Skeletal muscle cell (primary cell): ENCODE measurements at regions not wholly inside any gene's neighbourhood (a gene's known extent, or its start where the extent isn't known, plus 50 kb on each side); places are given as distances from the start of the nearest gene placed in this dataset.
A peak's percentile ranks its signal among the peaks of the same experiment; 100 is the strongest.

Experiments
- DNase-seq: peaks from one replicate; pipeline ENCODE4 v3.0.0-alpha.2; 2010; ENCODE audit warnings: low read depth
- H3K4me3 ChIP-seq: 2 replicates; pipeline ENCODE4 v1.5.1; 2011; ENCODE audit warnings: low read depth, mild to moderate bottlenecking, control low read depth, low read length, moderate library complexity

DNA sequence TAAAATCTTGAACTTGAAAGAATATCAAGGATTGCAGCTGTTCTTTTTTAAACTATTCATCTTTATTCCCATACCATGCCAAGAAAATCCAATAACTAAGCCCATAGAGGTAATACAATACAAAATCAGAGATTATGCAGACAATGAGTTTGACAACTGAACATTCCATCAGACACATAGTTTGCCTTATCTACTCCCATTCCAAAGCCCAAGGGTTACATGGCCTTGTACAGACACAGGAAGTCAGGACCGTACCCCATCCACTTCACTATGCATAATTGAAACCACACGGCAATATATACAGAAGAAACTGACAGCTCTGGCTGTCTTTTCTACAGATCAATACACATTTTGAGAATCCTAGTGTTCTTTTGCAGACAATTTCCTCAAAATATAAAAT is 181.3 kb downstream of the TMX3 start:
- no peak for DNase-seq
- no peak overlapping the region for H3K4me3 ChIP-seq

DNA sequence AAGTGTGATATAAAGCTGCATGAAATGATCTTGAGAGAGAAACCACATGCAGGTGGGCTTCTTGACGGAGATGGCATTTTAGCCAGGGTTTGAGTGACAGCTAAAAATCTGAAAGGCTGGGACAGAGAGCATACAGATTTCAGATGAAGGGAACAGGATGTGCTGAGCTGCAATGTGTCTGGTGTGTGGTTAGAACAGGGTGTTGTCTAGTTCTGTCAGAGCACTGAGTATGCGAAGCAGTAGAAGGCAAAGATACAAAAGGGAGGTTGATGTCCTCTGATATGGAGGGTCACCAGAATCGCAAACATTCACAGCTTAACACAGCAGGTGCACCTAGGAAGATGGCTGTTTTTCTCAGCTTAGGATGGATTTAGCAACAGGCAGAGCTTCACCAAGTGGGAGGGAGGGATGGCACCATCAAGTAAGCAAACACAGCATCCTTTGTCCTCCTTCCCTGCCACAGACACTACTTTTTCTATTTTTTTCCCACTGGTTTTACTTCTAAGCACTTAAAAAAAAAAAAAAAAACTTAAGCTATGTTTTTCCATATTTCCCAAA is 182.5 kb downstream of the TMX3 start:
- H3K4me3 ChIP-seq, result no peak overlapping the region
- DNase-seq, result no peak

DNA sequence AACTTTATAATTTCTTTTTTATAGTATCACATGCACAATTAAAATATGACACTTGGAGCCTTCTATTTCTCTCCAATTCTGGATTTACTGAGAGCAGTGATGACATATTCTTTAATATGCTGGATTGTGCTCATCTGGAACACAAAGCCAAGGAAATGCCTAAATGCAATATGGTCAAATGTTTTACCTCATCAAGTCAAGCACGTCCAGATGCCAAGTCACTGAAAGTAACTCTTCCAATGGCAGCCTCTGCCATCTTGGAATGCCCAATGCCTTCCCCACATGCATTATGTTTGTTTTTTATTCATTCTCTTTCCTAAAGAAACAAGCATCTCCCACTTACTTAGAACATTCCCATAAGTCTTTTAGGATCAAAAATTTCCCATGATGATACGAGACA is 189.8 kb downstream of the TMX3 start:
- no peak for DNase-seq
- no peak overlapping the region for H3K4me3 ChIP-seq

DNA sequence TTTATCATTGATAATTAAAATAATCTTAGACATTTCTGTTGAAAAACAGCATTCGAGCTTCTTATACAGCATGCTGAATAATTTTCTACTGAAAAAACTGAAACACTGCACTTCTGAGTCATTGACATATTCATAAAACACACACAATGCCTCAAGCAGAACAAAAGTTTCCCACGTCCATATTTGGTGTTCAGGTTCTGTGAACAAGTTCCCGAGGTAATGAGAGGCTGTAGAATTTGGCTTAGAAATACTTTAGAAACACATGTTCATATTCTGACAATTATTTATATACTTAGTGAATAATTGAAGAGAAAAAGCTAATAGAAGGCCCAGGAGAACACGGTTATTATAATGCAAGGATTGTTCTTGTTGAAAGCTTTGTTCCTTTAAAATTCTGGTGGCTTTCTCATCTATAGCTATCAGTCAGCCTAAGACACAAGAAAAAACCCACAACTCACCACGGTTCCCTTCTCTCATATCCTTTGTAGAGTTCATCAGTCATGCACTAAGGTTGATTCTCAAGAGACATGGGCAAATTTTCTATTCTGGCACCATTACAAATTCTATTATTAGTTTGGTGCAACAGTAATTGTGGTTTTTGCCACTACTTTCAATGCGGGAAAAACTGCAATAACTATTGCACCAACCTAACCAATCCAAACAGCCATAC is 194.4 kb downstream of the TMX3 start:
- DNase-seq, result peak; percentile 61
- no peak overlapping the region for H3K4me3 ChIP-seq

DNA sequence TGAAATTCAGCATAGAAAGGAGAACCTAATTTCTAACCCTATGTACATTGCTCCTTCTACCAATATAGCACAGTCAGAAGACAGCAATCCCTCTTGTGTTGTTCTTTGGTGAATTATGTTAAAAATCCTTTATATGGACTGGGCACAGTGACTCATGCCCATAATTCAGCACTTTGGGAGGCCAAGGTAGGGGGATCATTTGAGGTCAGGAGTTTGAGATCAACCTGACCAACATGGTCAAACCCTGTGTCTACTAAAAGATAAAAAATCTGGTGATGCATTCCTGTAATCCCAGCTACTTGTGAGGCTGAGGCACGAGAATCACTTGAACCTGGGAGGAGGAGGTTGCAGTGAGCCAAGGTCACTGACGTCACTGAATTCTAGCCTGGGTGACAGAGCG is 195.6 kb downstream of the TMX3 start:
- DNase-seq, result no peak
- no peak overlapping the region for H3K4me3 ChIP-seq

DNA sequence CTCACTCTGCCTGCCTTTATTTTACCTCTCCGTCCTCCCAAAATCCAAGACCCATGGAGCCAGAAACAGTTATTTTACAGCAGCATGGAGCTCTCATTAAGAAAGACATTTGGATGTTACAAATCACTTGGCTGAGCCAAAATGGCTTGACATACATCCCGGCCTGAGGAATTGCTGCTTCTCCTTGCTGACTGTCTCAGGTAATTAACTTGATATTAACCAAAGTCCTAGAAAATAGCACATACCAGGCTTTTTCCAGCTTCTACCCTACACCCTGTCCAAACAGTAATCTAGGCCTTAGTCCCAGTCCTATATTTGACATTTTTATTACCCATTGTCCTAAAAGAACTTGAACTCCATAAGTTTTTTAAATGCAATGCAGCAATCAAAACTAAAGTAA is 205.0 kb downstream of the TMX3 start:
- H3K4me3 ChIP-seq, result no peak overlapping the region
- DNase-seq, result no peak

DNA sequence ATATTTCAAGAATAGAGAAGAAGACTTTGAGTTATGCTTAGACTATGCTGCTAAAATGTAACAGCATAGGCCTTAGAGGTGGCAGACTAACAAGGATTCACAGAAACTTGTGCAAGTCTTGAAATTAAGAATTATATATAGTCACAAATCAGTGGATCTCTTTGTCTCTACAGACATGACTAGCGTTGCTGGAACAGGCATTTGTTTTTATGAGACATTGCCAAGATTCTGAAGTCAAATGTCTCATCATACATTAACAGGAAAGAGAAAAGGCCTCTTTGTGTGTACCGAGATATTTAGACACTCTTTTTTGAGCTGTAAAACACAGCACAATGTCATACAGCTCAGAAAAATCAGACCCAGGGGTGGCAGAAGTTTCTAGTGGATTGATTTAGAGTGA is 207.1 kb downstream of the TMX3 start:
- H3K4me3 ChIP-seq, result no peak overlapping the region
- peak; percentile 49 for DNase-seq

DNA sequence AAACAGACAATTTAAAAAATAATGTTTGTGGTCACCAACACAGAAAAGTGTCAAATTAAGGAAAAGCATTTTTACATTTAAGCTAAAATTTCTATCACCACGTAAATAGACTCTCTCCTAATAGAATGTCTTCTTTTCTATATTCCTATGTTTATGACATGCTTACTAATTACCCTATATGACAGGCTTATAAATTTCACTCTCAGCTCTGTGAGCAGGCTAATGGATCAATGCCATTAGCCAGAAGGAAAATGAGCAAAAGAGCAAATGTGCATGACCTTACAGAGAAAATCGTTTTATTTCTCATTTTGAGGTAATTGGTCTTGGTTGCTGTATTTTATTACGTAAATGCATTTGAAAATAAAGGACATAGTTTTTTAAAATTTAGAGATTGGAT is 209.7 kb downstream of the TMX3 start:
- no peak for DNase-seq
- no peak overlapping the region for H3K4me3 ChIP-seq

DNA sequence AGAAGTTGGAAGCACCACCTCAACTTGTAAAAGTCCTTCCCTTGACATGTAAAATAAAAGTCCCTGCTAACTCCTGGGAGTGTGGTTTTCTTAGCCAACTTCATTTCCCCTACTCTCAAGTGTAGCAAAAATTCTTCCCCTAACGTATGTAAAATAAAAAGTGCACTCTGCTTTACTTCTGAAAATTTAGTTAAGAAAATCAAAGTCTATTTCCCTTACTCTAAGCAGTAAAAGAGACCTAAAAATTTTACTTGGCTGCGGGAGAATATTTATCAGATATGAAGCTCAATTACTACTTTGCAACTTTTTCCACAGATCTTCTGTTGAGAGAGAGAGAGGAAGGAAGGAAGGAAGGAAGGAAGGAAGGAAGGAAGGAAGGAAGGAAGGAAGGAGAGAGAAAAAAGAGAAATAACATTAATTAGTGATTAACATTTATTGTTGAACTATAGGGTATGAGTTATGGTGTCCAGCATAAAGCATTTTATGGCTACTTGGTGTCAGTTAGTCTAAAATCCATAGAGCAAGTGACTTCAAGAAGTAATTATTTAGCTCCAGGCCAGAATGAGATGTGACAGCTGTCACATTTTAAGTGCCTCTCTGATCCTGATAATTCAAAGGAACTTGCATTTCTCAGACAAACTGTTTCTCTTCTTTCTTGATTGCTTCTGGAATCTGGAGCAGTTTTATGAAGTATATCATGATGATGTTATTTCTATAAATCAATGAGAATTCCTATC is 210.3 kb downstream of the TMX3 start:
- H3K4me3 ChIP-seq, result no peak overlapping the region
- DNase-seq, result no peak

DNA sequence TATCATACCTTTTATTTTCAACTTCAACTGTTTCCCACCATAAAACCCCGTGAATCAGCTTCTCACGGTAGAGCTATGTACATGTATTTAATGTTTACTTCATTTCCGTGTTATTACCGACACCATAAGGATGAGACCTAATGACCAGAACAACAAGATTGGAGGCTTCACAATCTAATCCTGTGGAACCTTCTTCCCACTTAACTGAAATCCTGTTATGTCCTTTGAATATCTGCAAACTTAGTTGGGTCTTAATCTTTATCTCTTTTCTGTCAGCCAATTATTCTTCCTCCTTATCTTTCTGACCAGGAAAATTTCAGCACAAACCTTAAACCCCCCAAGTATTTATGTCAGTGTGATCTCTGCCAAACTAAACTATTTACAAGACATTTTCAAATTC is 214.4 kb downstream of the TMX3 start:
- H3K4me3 ChIP-seq, result no peak overlapping the region
- no peak for DNase-seq

DNA sequence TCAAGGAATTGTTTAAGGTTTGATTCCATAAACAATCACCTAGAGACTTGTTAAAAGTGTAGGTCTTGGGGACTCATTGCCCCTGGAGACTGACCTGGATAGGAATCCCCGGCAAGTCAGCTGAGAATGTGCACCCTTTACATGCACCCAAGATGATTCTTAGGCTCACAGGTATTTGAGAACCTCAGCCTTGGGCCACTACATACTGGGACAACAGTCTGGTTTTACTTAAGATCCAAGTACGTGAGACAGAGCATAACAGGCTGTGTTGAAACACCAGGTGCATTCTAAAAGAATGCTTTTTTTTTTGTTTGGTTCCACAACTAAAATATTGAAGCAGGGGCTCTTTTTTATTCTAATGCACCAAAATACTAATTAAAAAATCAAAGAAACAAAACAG is 215.8 kb downstream of the TMX3 start:
- DNase-seq, result no peak
- no peak overlapping the region for H3K4me3 ChIP-seq

DNA sequence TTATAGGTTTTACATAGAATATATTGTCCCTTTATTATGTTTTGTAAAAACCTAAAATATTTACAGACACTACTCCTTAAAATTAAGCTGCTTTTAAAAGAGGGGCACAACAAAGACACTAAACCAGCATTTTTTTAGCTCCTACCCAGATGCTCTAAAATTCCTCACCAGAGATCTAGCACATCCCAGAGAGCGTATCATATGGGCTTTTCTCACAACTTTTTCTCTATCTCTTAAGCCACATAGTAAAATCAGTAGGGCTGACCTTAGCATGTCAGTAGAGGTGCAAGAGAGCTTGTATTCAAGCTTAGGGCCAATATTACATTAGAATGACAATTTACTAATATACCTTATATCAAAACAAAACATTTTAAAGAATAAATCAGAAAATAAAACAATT is 216.3 kb downstream of the TMX3 start:
- DNase-seq, result no peak

DNA sequence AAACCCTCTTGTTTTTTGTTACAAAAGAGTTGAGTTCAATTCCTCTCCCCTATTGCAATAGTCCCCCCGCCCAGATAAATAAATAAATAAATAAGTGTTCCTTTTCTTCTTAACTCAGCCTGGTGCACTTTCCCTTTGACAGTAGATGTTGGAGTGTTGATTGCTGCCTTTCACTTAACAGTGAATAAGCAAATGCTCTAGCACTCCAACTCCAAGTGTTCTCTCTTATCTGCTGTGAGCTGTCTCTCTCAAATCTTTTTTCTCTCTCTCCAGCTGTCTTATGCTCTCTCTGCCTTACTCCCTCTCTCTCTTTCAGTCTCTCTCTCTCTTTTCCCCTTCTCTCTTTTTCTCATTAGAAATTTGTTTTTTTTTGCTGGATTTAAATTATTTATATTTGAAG is 216.7 kb downstream of the TMX3 start:
- no peak for DNase-seq
- H3K4me3 ChIP-seq, result no peak overlapping the region

More for the DNA sequence above, 216.3 kb downstream of the TMX3 start:
- no peak overlapping the region for H3K4me3 ChIP-seq

DNA sequence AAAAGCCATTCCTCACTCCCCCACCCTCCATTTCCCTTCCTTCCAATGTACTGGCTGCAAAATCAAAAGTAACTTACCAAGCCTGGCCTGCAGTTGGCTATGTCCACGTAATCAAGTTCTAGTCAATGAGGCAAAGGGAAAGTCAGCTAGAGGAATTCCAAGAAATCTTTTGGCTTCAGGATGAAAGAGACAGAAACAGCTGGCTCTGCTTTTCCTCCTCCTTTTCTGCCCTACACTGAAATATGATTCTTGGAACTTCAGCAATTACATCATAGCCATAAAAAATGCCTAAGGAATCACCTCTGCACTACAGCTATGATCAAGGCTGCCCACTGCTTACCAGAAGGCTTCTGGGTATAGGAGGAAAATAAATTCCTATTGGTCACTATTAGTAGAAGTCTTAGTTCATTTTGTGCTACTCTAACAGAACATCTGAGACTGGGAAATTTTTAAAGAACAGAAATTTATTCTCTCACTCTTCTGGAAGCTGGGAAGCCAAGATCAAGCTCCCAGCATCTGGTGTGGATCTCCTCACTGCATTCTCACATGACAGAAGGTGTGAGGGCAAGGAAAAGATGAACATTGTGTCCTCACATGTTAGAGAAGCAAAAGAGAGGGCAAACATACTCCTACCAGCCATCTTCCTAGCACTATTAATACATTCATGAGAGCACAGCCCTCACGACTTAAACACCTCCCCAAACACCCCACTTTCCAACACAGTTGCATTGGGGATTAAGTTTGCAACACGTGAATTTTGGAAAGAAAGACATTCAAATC is 219.9 kb downstream of the TMX3 start:
- H3K4me3 ChIP-seq, result no peak overlapping the region
- peak; percentile 94 for DNase-seq

DNA sequence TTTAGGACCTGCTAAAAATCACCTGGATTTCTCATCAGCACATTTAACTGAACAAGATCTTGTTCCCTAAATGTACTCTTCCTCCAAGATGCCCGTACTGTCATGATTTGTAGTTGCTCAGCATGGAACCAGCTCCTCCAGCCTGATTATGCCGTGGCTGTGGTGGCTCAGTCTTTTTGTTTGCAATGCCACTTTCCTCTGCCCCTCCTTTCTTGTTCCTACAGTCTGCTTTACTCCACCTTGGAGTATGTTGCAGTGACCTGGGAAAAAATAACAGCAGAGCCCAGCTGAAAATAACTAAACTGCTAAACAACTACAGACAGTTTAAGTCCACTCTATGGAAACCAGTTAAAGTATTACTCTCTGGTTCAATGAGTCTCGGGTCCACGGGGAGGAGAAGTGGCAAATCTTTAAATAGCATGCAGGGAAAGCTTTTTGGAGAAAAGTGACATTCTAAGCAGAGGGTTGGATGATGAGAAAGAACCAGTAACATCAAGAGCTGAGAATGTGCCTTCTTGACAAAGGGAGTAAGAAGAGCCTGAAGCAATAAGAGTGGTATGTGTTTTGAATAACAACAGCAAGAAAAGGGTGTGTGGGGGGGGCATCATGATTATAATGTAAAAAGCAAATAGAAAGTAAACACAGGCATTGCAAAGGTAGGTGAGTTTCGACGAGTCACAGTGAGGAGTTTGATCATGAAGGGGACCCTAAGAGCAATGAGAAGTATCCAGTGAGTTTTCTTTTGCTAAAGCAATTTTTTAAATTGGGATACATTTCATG is 225.7 kb downstream of the TMX3 start:
- DNase-seq, result no peak
- no peak overlapping the region for H3K4me3 ChIP-seq

DNA sequence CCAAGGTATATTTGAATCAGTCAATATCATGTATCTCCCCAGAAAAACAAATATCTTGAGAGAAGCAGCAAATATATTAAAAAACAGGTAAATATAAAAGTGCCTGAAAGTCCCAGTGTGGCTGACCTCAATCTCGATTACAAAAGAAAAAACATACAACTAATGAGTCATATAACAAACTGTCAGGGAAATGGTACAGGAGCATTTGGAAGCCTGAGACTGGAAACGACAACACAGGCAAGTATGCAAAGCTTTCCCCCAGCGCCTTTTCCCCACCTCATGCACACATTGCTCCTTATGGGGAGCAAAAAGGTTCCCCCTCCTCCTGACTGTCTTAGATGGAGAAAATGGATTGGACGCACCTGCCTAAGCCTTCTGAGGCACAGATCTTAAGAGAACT is 230.7 kb downstream of the TMX3 start:
- no peak overlapping the region for H3K4me3 ChIP-seq
- DNase-seq, result no peak

DNA sequence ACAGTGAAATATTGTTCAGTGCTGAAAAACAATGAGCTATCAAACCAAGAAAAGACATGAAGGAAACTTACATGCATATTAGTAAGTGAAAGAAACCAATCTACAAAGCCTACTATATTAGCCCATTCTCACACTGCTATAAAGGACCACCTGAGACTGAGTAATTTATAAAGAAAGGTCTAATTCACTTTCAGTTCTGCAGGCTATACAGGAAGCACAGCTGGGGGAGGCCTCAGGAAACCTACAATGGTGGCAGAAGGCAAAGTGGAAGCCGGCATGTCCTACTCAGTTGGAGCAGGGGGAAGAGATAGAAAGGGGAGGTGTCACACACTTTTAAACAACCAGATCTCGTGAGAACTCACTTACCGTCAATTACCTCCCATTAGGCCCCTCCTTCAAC is 232.1 kb downstream of the TMX3 start:
- H3K4me3 ChIP-seq, result no peak overlapping the region
- no peak for DNase-seq

DNA sequence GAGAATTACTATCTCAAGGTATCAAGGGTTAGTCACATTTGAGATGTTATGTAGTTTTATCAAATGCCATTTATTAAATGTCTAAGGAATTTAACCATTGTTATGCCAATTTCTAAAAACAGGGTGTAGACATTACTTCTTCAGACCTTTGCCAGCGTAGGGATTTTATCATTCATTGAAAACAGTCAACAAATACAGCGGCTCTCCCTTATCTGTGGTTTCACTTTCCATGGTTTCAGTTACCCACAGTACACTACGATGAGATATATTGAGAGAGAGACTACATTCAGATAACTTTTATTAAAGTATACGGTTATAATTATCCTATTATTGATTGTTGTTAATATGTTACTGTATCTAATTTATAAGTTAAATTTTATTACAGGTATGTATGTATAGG is 234.7 kb downstream of the TMX3 start:
- no peak for DNase-seq
- H3K4me3 ChIP-seq, result no peak overlapping the region

DNA sequence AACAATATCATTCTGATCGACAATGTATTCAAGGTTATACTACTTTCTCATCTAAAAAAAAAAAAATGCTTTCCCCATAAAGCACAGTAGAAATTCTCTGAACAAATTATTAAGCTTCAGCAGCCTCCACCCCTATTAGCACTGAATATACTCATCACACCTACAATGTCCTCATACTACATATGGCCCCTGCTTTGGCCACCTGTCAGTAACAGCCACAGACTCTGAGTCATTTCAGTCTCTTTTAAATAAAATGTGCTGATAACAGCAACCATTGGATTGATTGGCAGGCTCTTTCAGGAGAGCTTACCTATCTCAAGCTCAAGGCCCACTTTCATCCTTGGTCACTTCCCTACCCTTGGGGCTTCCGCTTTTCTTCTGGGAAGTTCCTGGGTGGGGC is 236.7 kb downstream of the TMX3 start:
- DNase-seq, result no peak

DNA sequence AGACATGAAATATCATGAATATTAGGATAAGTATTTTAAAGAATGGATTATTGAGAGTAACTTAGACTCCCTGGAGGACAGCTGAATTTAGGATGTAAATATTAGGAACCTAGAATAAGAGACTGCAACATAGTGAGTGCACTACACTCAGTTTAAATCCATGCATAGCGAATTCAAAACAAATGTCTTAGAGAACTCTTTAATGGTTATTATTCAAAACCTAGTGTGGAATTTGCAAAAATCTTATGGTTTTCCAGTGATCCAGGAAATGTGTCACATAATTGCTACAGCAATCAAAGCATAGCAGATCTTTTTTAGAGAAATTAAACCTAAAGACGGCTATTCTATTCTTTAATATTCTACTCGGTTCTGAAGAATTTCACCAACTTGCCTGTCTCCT is 239.0 kb downstream of the TMX3 start:
- H3K4me3 ChIP-seq, result no peak overlapping the region
- no peak for DNase-seq

More for the DNA sequence above, 236.7 kb downstream of the TMX3 start:
- no peak overlapping the region for H3K4me3 ChIP-seq
